Activated naive CD4-positive, alpha-beta T cell treated with anti-CD3 and anti-CD28 coated beads, Interleukin-2, amount 10 ng/mL, durations not matched to agents 7 days and 5 days (primary cell): ENCODE measurements at regions not wholly inside any gene's neighbourhood (a gene's known extent, or its start where the extent isn't known, plus 50 kb on each side); places are given as distances from the start of the nearest gene placed in this dataset.

Experiments used
- CTCF ChIA-PET: fragments of 350-600 bp; sonication (Branson Sonifier 250); formaldehyde crosslinking; loops from one replicate; lab custom pipeline; 2021; ENCODE audit warnings: antibody characterized with exemption; lab: Charles Lee
- DNase-seq: peaks from one replicate; pipeline ENCODE4 v3.0.0-alpha.2; 2020
- H3K27ac Mint-ChIP-seq: one replicate; pipeline ENCODE4 v1.8.0; 2021; ENCODE audit warnings: mild to moderate bottlenecking, moderate library complexity, mixed read lengths
- H3K27me3 Mint-ChIP-seq: one replicate; pipeline ENCODE4 v1.8.0; 2021; ENCODE audit warnings: mild to moderate bottlenecking, mixed read lengths
- H3K36me3 Mint-ChIP-seq: one replicate; pipeline ENCODE4 v1.8.0; 2021; ENCODE audit warnings: mixed read lengths
- H3K4me1 Mint-ChIP-seq: one replicate; pipeline ENCODE4 v1.8.0; 2021; ENCODE audit warnings: mixed read lengths
- H3K4me3 Mint-ChIP-seq: one replicate; pipeline ENCODE4 v1.8.0; 2021; ENCODE audit warnings: mild to moderate bottlenecking, moderate library complexity, mixed read lengths
- H3K9me3 Mint-ChIP-seq: one replicate; pipeline ENCODE4 v1.8.0; 2021; ENCODE audit warnings: mixed read lengths

GRCh38 chr16:20203272-20203671 lies 124.0 kb downstream of the GP2 start:
- Mint-ChIP-seq H3K36me3 (no peaks in the 10 kb centered on the region), H3K27me3 (no peaks in the 10 kb centered on the region), H3K9me3 (no peaks in the 10 kb centered on the region), H3K4me1 (no peaks in the 10 kb centered on the region), H3K4me3 (no peak overlapping the region), H3K27ac (no peak overlapping the region)
- CTCF ChIA-PET = no interaction called here
- DNase-seq = no peak

- no peaks in the 10 kb centered on the region for H3K36me3 Mint-ChIP-seq
- DNase-seq = no peak
- H3K4me3 Mint-ChIP-seq = no peak overlapping the region
- CTCF ChIA-PET = no interaction called here
- no peaks in the 10 kb centered on the region for H3K4me1 Mint-ChIP-seq
- H3K27me3 Mint-ChIP-seq = no peaks in the 10 kb centered on the region
- H3K9me3 Mint-ChIP-seq = no peaks in the 10 kb centered on the region
- no peak overlapping the region for H3K27ac Mint-ChIP-seq
Measured at GRCh38 chr16:20202747-20203146, 124.6 kb downstream of the GP2 start.

GRCh38 chr16:20192801-20193200 lies 119.1 kb upstream of the GPR139 start:
- H3K4me1 Mint-ChIP-seq = no peaks in the 10 kb centered on the region
- no peaks in the 10 kb centered on the region for H3K9me3 Mint-ChIP-seq
- H3K27ac Mint-ChIP-seq = no peak overlapping the region
- DNase-seq = no peak
- CTCF ChIA-PET = no interaction called here
- no peaks in the 10 kb centered on the region for H3K27me3 Mint-ChIP-seq
- H3K36me3 Mint-ChIP-seq = no peaks in the 10 kb centered on the region
- no peak overlapping the region for H3K4me3 Mint-ChIP-seq

- DNase-seq = no peak
- Mint-ChIP-seq H3K27ac (no peak overlapping the region), H3K9me3 (peaks cover 2% of the 10 kb centered on the region), H3K27me3 (no peaks in the 10 kb centered on the region), H3K4me3 (no peak overlapping the region), H3K36me3 (no peaks in the 10 kb centered on the region), H3K4me1 (no peaks in the 10 kb centered on the region)
- CTCF ChIA-PET = no interaction called here
Measured at GRCh38 chr16:20191566-20191965, 117.9 kb upstream of the GPR139 start.

- Mint-ChIP-seq H3K27me3 (no peaks in the 10 kb centered on the region), H3K27ac (no peak overlapping the region), H3K9me3 (peaks cover 6% of the 10 kb centered on the region), H3K4me1 (no peaks in the 10 kb centered on the region), H3K4me3 (no peak overlapping the region), H3K36me3 (no peaks in the 10 kb centered on the region)
- CTCF ChIA-PET = no interaction called here
- no peak for DNase-seq
Measured at GRCh38 chr16:20181949-20182348, 108.3 kb upstream of the GPR139 start.

- DNase-seq = no peak
- no peaks in the 10 kb centered on the region for H3K27me3 Mint-ChIP-seq
- CTCF ChIA-PET = no interaction called here
- peaks cover 6% of the 10 kb centered on the region for H3K9me3 Mint-ChIP-seq
- no peak overlapping the region for H3K27ac Mint-ChIP-seq
- no peaks in the 10 kb centered on the region for H3K4me1 Mint-ChIP-seq
- H3K36me3 Mint-ChIP-seq = no peaks in the 10 kb centered on the region
- no peak overlapping the region for H3K4me3 Mint-ChIP-seq
Measured at GRCh38 chr16:20181416-20181815, 107.7 kb upstream of the GPR139 start.

GRCh38 chr16:20178297-20178696 lies 104.6 kb upstream of the GPR139 start:
- Mint-ChIP-seq H3K27me3 (no peaks in the 10 kb centered on the region), H3K27ac (no peak overlapping the region), H3K9me3 (peaks cover 6% of the 10 kb centered on the region), H3K36me3 (no peaks in the 10 kb centered on the region), H3K4me1 (no peaks in the 10 kb centered on the region), H3K4me3 (no peak overlapping the region)
- DNase-seq = no peak
- CTCF ChIA-PET = no interaction called here

GRCh38 chr16:20175358-20175757 lies 101.7 kb upstream of the GPR139 start:
- Mint-ChIP-seq H3K27ac (no peak overlapping the region), H3K9me3 (peaks cover 6% of the 10 kb centered on the region), H3K4me1 (no peaks in the 10 kb centered on the region), H3K4me3 (no peak overlapping the region), H3K36me3 (no peaks in the 10 kb centered on the region), H3K27me3 (no peaks in the 10 kb centered on the region)
- DNase-seq = no peak
- CTCF ChIA-PET = interaction anchor here (1.2 kb wide), 1 partner anchor 209 kb away, joined by 3 read pairs; no protein-coding TSS in a partner anchor

- CTCF ChIA-PET = no interaction called here
- no peaks in the 10 kb centered on the region for H3K27me3 Mint-ChIP-seq
- no peak overlapping the region for H3K27ac Mint-ChIP-seq
Measured at GRCh38 chr16:20167323-20167722, 93.6 kb upstream of the GPR139 start.

GRCh38 chr16:20166531-20167235 lies 93.0 kb upstream of the GPR139 start:
- no peak for DNase-seq
- Mint-ChIP-seq H3K4me3 (no peak overlapping the region), H3K27me3 (no peaks in the 10 kb centered on the region), H3K27ac (no peak overlapping the region), H3K9me3 (peaks cover 2% of the 10 kb centered on the region), H3K4me1 (no peaks in the 10 kb centered on the region), H3K36me3 (no peaks in the 10 kb centered on the region)
- CTCF ChIA-PET = no interaction called here

More at GRCh38 chr16:20167323-20167722, 93.6 kb upstream of the GPR139 start:
- peaks cover 2% of the 10 kb centered on the region for H3K9me3 Mint-ChIP-seq
- no peaks in the 10 kb centered on the region for H3K36me3 Mint-ChIP-seq
- no peaks in the 10 kb centered on the region for H3K4me1 Mint-ChIP-seq
- no peak overlapping the region for H3K4me3 Mint-ChIP-seq
- DNase-seq = no peak

GRCh38 chr16:20153444-20153843 lies 79.8 kb upstream of the GPR139 start:
- H3K27ac Mint-ChIP-seq = no peak overlapping the region
- H3K4me1 Mint-ChIP-seq = no peaks in the 10 kb centered on the region
- no peak overlapping the region for H3K4me3 Mint-ChIP-seq
- peaks cover 6% of the 10 kb centered on the region for H3K9me3 Mint-ChIP-seq
- H3K36me3 Mint-ChIP-seq = no peaks in the 10 kb centered on the region
- CTCF ChIA-PET = no interaction called here
- H3K27me3 Mint-ChIP-seq = no peaks in the 10 kb centered on the region
- DNase-seq = no peak

- Mint-ChIP-seq H3K27ac (no peak overlapping the region), H3K4me3 (no peak overlapping the region), H3K27me3 (no peaks in the 10 kb centered on the region), H3K9me3 (peaks cover 8% of the 10 kb centered on the region), H3K36me3 (no peaks in the 10 kb centered on the region), H3K4me1 (no peaks in the 10 kb centered on the region)
- CTCF ChIA-PET = no interaction called here
- no peak for DNase-seq
Measured at GRCh38 chr16:20147091-20147490, 73.4 kb upstream of the GPR139 start.

GRCh38 chr16:20141956-20142355 lies 68.3 kb upstream of the GPR139 start:
- H3K4me3 Mint-ChIP-seq = no peak overlapping the region
- H3K27me3 Mint-ChIP-seq = no peaks in the 10 kb centered on the region
- peaks cover 6% of the 10 kb centered on the region for H3K9me3 Mint-ChIP-seq
- CTCF ChIA-PET = no interaction called here
- no peaks in the 10 kb centered on the region for H3K4me1 Mint-ChIP-seq
- H3K36me3 Mint-ChIP-seq = no peaks in the 10 kb centered on the region
- DNase-seq = no peak
- no peak overlapping the region for H3K27ac Mint-ChIP-seq

GRCh38 chr16:20137909-20138308 lies 64.2 kb upstream of the GPR139 start:
- Mint-ChIP-seq H3K4me1 (no peaks in the 10 kb centered on the region), H3K9me3 (peaks cover under 1% of the 10 kb centered on the region), H3K27me3 (no peaks in the 10 kb centered on the region), H3K36me3 (no peaks in the 10 kb centered on the region), H3K4me3 (no peak overlapping the region), H3K27ac (no peak overlapping the region)
- CTCF ChIA-PET = no interaction called here
- DNase-seq = no peak

GRCh38 chr16:20137194-20137593 lies 63.5 kb upstream of the GPR139 start:
- no peak for DNase-seq
- Mint-ChIP-seq H3K36me3 (no peaks in the 10 kb centered on the region), H3K4me1 (no peaks in the 10 kb centered on the region), H3K27ac (no peak overlapping the region), H3K27me3 (no peaks in the 10 kb centered on the region), H3K9me3 (no peaks in the 10 kb centered on the region), H3K4me3 (no peak overlapping the region)
- CTCF ChIA-PET = no interaction called here
